PFSK-1 (cell line): ENCODE measurements at regions not wholly inside any gene's neighbourhood (a gene's known extent, or its start where the extent isn't known, plus 50 kb on each side); places are given as distances from the start of the nearest gene placed in this dataset.

ENCODE experiments used
- FOXP2 ChIP-seq: optimal IDR thresholded peaks from 2 replicates; pipeline ENCODE3; 2011; ENCODE audit warnings: borderline replicate concordance, control low read depth, inconsistent platforms; ENCODE audit not compliant: insufficient read depth; ENCODE audit errors: extremely low read length, extremely low read depth
- POLR2AphosphoS5 ChIP-seq: IDR thresholded peaks from 2 replicates; pipeline ENCODE4 v1.6.1; 2012; ENCODE audit warnings: low read depth, mild to moderate bottlenecking, control low read depth, low read length, moderate library complexity
- REST ChIP-seq, 2 experiments: IDR thresholded peaks; 2 replicates each; pipeline versions ENCODE4 v1.6.1 to v1.8.0; 2011 to 2012; ENCODE audit warnings: low read depth in 2 of 2, low read length in 2 of 2, control low read depth in 1 of 2, inconsistent platforms in 1 of 2, mild to moderate bottlenecking in 1 of 2, moderate library complexity in 1 of 2; ENCODE audit not compliant: insufficient read depth in 1 of 2
- SIN3A ChIP-seq: IDR thresholded peaks from 2 replicates; pipeline ENCODE4 v1.6.1; 2012; ENCODE audit warnings: mild to moderate bottlenecking, low read length, moderate library complexity, borderline replicate concordance; ENCODE audit not compliant: insufficient read depth
- TAF1 ChIP-seq: IDR thresholded peaks from 2 replicates; pipeline ENCODE4 v1.6.1; 2012; ENCODE audit warnings: low read length, control low read depth, borderline replicate concordance; ENCODE audit not compliant: insufficient read depth

DNA sequence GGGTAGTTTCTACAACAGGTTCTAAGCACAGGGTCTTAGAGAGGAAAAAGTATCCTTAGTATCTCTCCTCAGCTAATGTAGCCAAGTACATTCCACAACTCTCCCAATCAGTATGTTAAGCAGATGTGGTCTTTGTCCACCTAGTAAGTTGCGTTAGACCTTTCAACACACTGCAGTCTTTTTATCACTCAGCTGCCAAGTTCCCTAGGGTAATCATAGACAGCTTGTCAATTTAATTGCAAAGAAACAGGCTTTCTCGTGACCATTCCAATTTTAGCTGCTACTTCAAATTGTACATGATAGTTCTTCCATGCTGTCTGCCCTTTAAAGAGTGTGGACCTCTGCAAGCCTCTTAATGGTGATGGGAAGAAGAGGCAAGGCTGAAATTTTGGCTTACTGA lies 211.8 kb upstream of the PKN2 start:
- TF ChIP-seq TAF1, result no peak
- TF ChIP-seq FOXP2, result no peak
- TF ChIP-seq SIN3A, result no peak
- TF ChIP-seq REST (IDR thresholded peaks at IDR 0.05; ENCODE audit: insufficient read depth in 1 of 2, low read depth in 2 of 2, low read length in 2 of 2), result no peak
- no peak for TF ChIP-seq POLR2AphosphoS5

GRCh38 chr1:88472714-88473113 lies 211.4 kb upstream of the PKN2 start:
- TF ChIP-seq POLR2AphosphoS5 (no peak), SIN3A (no peak), REST (IDR thresholded peaks at IDR 0.05; ENCODE audit: insufficient read depth in 1 of 2, low read depth in 2 of 2, low read length in 2 of 2) (no peak), TAF1 (no peak), FOXP2 (no peak)

- TF ChIP-seq POLR2AphosphoS5 (no peak), REST (IDR thresholded peaks at IDR 0.05; ENCODE audit: insufficient read depth in 1 of 2, low read depth in 2 of 2, low read length in 2 of 2) (no peak), SIN3A (no peak), FOXP2 (no peak), TAF1 (no peak)
Measured at GRCh38 chr1:88474555-88475304, 209.3 kb upstream of the PKN2 start.

GRCh38 chr1:88484881-88485280 lies 199.2 kb upstream of the PKN2 start:
- TF ChIP-seq REST (IDR thresholded peaks at IDR 0.05; ENCODE audit: insufficient read depth in 1 of 2, low read depth in 2 of 2, low read length in 2 of 2) (no peak), TAF1 (no peak), SIN3A (no peak), POLR2AphosphoS5 (no peak), FOXP2 (no peak)

GRCh38 chr1:88488237-88488636 lies 195.8 kb upstream of the PKN2 start:
- TF ChIP-seq FOXP2, result no peak
- TF ChIP-seq TAF1, result no peak
- TF ChIP-seq REST (IDR thresholded peaks at IDR 0.05; ENCODE audit: insufficient read depth in 1 of 2, low read depth in 2 of 2, low read length in 2 of 2), result no peak
- no peak for TF ChIP-seq POLR2AphosphoS5
- TF ChIP-seq SIN3A, result no peak
